OCI-LY3 (cell line): ENCODE measurements at regions not wholly inside any gene's neighbourhood (a gene's known extent, or its start where the extent isn't known, plus 50 kb on each side); places are given as distances from the start of the nearest gene placed in this dataset.

Source experiments
- H2AFZ ChIP-seq: fragments of 200-600, 300-600 bp; shearing (Covaris generic); 2 replicates; pipeline ENCODE4 v1.6.0; 2014; ENCODE audit warnings: antibody characterized with exemption, low read depth, low read length
- H3K27ac ChIP-seq: fragments of 200-600, 300-600 bp; sonication (generic); 2 replicates; pipeline ENCODE4 v1.5.1; 2014; ENCODE audit warnings: mild to moderate bottlenecking, low read length, moderate library complexity, mixed read lengths
- H3K27me3 ChIP-seq: fragments of 200-600, 300-600 bp; sonication (generic); 2 replicates; pipeline ENCODE4 v1.6.1; 2014; ENCODE audit warnings: low read depth, low read length, mixed read lengths
- H3K36me3 ChIP-seq: fragments of 200-600, 300-600 bp; sonication (generic); replicated peaks from 2 replicates; pipeline ENCODE3; 2014; ENCODE audit warnings: low read depth, low read length, mixed read lengths
- H3K4me1 ChIP-seq: fragments of 300-600, 200-600 bp; sonication (generic); 2 replicates; pipeline ENCODE4 v1.6.1; 2014; ENCODE audit warnings: low read length, mixed read lengths
- H3K4me2 ChIP-seq: fragments of 200-600, 300-600 bp; sonication (generic); 2 replicates; pipeline ENCODE4 v1.6.1; 2014; ENCODE audit warnings: low read length, mixed read lengths
- H3K4me3 ChIP-seq: fragments of 300-600, 200-600 bp; sonication (generic); 2 replicates; pipeline ENCODE4 v1.5.1; 2014; ENCODE audit warnings: antibody characterized with exemption, mild to moderate bottlenecking, low read length, moderate library complexity
- H3K79me2 ChIP-seq: fragments of 300-600, 200-600 bp; shearing (Covaris generic); 2 replicates; pipeline ENCODE4 v1.6.1; 2014; ENCODE audit warnings: mild to moderate bottlenecking, low read length, mixed read lengths
- H3K9ac ChIP-seq: fragments of 300-600, 200-600 bp; shearing (Covaris generic); 2 replicates; pipeline ENCODE4 v1.6.0; 2014; ENCODE audit warnings: mild to moderate bottlenecking, low read length, moderate library complexity
- H3K9me3 ChIP-seq: fragments of 200-600, 300-600 bp; shearing (Covaris generic); 2 replicates; pipeline ENCODE4 v1.6.1; 2014; ENCODE audit warnings: low read length, mixed read lengths; ENCODE audit not compliant: insufficient read depth
- H4K20me1 ChIP-seq: fragments of 200-600, 300-600 bp; sonication (generic); 2 replicates; pipeline ENCODE4 v1.6.1; 2016; ENCODE audit warnings: low read length, mixed read lengths; ENCODE audit not compliant: insufficient read depth
- EZH2phosphoT487 ChIP-seq: fragments of 200-600 bp; shearing (Covaris generic); IDR thresholded peaks from 2 replicates; pipeline ENCODE4 v1.6.1; 2018; ENCODE audit warnings: antibody characterized with exemption, mixed run types, low read depth
- TF ChIP-seq, protein P1 (sequence below): fragments of 200-600, 300-600 bp; sonication (generic); IDR thresholded peaks from 2 replicates; pipeline ENCODE4 v1.5.1; 2014; ENCODE audit warnings: antibody characterized with exemption, low read length, low read depth

DNA sequence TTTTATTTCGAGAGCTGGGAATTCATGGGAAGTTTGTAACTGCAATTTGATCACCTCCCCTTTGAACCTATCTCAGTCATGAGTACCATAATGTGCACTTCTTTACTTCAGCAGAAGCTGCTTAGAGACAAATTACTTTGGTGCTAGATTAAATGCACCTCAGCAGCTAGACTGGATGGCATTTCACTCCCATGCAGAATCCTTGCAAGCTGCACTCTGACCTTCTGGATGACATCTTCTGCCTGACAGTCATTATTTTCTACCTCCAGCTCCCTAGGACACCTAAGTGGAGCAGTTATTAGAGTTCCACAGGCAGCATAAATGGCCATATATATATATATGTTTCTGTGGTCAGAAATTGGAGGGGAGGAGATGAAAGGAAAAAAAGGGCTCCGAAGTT, 366.0 kb upstream of the TMPRSS15 start:
- Histone ChIP-seq H3K4me3 (no peak overlapping the region), H3K9me3 (no peaks in the 10 kb centered on the region), H4K20me1 (no peaks in the 10 kb centered on the region), H3K4me1 (peaks cover 13% of the 10 kb centered on the region; the same call in 1 of the 2 replicates), H3K9ac (no peak overlapping the region), H3K27ac (no peak overlapping the region), H3K27me3 (no peaks in the 10 kb centered on the region), H2AFZ (no peak overlapping the region), H3K79me2 (no peaks in the 10 kb centered on the region), H3K36me3 (no peaks in the 10 kb centered on the region), H3K4me2 (no peak overlapping the region)
- TF ChIP-seq, protein P1, sequence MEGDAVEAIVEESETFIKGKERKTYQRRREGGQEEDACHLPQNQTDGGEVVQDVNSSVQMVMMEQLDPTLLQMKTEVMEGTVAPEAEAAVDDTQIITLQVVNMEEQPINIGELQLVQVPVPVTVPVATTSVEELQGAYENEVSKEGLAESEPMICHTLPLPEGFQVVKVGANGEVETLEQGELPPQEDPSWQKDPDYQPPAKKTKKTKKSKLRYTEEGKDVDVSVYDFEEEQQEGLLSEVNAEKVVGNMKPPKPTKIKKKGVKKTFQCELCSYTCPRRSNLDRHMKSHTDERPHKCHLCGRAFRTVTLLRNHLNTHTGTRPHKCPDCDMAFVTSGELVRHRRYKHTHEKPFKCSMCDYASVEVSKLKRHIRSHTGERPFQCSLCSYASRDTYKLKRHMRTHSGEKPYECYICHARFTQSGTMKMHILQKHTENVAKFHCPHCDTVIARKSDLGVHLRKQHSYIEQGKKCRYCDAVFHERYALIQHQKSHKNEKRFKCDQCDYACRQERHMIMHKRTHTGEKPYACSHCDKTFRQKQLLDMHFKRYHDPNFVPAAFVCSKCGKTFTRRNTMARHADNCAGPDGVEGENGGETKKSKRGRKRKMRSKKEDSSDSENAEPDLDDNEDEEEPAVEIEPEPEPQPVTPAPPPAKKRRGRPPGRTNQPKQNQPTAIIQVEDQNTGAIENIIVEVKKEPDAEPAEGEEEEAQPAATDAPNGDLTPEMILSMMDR: no peak
- TF ChIP-seq EZH2phosphoT487: no peak

DNA sequence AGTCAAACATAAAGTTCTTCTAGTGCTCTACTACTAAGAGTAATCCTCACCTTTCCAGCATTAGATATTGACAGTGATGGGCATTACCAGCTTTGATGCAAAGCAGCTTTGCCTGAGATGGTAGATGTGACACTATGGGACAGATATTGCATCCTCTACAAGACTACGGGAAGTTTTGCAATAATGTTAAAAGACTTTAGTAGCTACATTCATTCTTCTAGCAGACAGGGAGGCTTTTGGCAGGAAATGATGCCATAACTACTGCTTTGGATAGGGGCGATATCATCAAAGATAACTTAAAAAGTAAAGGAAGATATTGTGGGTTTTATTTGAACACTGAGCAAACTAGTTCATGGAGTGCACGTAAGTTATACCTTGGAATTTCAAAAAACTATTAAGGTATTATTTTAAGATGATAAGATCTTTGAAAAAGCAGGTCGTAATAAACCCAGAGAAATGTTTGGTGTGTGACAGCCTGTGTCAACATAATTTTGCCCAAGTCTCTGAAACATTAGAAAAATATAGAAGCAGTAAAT, 368.3 kb upstream of the TMPRSS15 start:
- no peak overlapping the region for H3K4me3 ChIP-seq
- 0 out of 2 replicates have a peak overlapping the region, but pooled peaks have one; percentile 9 for H3K4me2 ChIP-seq
- H3K9ac ChIP-seq: no peak overlapping the region
- no peak overlapping the region for H3K27ac ChIP-seq
- TF ChIP-seq EZH2phosphoT487: no peak
- H3K36me3 ChIP-seq: no peaks in the 10 kb centered on the region
- H3K79me2 ChIP-seq: no peaks in the 10 kb centered on the region
- H3K27me3 ChIP-seq: no peaks in the 10 kb centered on the region
- H3K4me1 ChIP-seq: 0 out of 2 replicates have a peak, but pooled peaks cover 3% of the 10 kb centered on the region
- no peaks in the 10 kb centered on the region for H4K20me1 ChIP-seq
- H3K9me3 ChIP-seq: no peaks in the 10 kb centered on the region
- 0 out of 2 replicates have a peak overlapping the region, but pooled peaks have one; percentile 33 for H2AFZ ChIP-seq

DNA sequence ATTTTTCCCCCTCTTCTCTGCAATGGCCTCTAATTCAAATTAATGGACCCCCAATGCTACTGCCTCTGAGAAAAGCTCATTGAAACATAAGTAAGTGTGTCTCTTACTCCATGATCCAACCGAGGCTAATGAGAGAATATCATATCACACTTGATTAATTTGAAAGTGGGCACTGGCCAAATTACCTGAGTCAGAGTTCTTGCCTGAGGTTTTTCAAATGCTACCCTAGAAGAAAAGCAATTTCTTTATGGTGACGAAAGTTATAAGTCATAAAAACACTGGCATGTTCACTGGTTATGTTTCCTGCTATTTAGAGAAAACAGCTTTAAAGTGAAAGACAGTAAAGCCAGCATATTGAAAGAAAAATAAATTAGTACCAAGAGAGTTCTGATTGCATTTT, 368.8 kb upstream of the TMPRSS15 start:
- Histone ChIP-seq H3K4me3 (no peak overlapping the region; the same call in 1 of the 2 replicates), H3K9ac (no peak overlapping the region), H3K27me3 (no peaks in the 10 kb centered on the region)

DNA sequence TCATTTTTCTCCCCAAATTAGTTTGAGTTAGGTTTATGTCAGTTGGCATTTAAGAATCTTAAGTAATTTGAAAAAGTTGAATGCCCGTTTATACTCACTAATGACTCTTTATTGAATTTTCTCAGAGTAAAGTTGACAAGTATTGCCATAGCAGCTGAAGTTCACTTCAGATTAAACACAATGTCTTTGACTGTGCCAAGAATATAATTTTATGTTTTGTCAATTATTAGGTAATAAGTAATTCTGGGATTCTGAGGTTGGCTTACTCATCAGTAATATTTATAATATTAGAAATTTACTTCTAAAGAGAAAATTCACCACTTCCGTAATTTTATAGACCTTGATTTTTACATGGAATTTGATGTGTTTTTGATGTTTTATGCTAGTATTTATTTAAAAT, 369.3 kb upstream of the TMPRSS15 start:
- Histone ChIP-seq H3K4me2 (peak overlapping the region; percentile 9; the same call in 1 of the 2 replicates), H3K27ac (no peak overlapping the region), H3K9ac (no peak overlapping the region), H3K9me3 (no peaks in the 10 kb centered on the region), H3K36me3 (no peaks in the 10 kb centered on the region), H3K27me3 (no peaks in the 10 kb centered on the region), H3K4me1 (0 out of 2 replicates have a peak, but pooled peaks cover 3% of the 10 kb centered on the region), H2AFZ (peak overlapping the region; percentile 33; the same call in 1 of the 2 replicates), H3K79me2 (no peaks in the 10 kb centered on the region), H3K4me3 (no peak overlapping the region; the same call in 1 of the 2 replicates), H4K20me1 (no peaks in the 10 kb centered on the region)
- TF ChIP-seq EZH2phosphoT487: no peak
- TF ChIP-seq, protein P1: no peak

More for the DNA sequence above, 368.8 kb upstream of the TMPRSS15 start:
- Histone ChIP-seq H3K27ac (no peak overlapping the region), H3K4me1 (0 out of 2 replicates have a peak, but pooled peaks cover 3% of the 10 kb centered on the region), H3K36me3 (no peaks in the 10 kb centered on the region), H3K4me2 (peak overlapping the region; percentile 9; the same call in 1 of the 2 replicates), H2AFZ (peak overlapping the region; percentile 33; the same call in 1 of the 2 replicates), H3K79me2 (no peaks in the 10 kb centered on the region), H4K20me1 (no peaks in the 10 kb centered on the region), H3K9me3 (no peaks in the 10 kb centered on the region)
- no peak for TF ChIP-seq EZH2phosphoT487
- TF ChIP-seq, protein P1: no peak
